ENCODE measurements at regions not wholly inside any gene's neighbourhood (a gene's known extent, or its start where the extent isn't known, plus 50 kb on each side); places are given as distances from the start of the nearest gene placed in this dataset.
"Not testable (repeated sequence)": the region's sequence is repeated elsewhere in the genome, so short reads cannot be mapped to it uniquely, and the experiment has no call there.

DNA sequence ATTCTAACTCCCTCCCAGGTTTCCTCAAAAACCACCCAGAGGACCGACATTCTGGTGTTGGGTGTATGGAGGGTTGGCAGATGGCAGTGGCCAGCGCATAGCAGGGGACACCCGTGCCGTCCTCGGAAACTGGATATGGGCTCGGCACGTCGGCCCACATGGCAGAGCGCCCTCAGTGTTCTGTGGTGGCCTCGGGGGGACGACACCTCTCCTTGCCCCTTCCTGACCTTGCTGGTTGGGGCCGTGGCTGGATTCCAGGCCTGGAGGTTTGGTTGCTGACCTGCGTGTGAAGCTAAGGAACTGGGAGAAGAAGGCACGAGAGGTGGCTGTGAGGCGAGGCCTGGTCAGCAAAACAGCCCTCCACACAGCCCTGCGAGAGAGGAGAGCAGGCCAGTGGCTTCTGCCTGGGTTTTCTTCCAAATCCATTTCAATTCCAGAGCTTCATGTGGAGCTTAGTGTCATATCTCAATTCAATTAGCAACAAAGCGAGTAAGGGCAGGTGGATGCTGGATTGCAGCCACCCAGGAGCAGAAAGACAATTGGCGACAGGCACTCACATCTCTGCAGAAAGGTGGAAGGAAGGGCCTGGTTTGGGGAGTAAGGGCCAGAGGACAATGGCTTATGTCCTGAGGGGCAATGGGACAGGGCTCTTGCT is 478.4 kb downstream of the BRD1 start:
- in situ Hi-C loops (cut with HindIII; ENCODE audit: low sequenced_read_pairs) = no loop called here

GRCh38 chr22:49348631-49349030 is 479.0 kb downstream of the BRD1 start:
- in situ Hi-C loops (cut with HindIII; ENCODE audit: low sequenced_read_pairs) = no loop called here

DNA sequence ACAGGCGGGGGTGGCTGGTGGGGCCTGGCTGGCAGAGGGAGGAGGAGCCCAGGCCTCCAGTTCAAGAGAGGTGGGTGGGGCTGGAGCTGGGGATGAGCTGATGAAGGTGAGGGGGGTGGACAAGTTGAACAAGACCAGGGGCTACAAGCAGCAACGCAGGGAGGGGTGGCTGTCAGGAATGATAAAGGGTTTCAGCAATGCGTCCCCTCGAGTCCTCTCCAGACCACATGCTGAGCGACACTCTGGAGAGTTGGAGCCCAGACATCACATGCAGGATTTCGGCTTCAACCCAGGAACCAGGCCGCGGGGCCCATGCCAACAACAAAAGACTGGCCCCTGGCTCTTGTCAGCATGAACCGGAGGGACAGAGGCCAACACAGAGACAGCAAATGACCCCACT is 480.3 kb downstream of the BRD1 start:
- in situ Hi-C loops (cut with HindIII; ENCODE audit: low sequenced_read_pairs) = no loop called here

DNA sequence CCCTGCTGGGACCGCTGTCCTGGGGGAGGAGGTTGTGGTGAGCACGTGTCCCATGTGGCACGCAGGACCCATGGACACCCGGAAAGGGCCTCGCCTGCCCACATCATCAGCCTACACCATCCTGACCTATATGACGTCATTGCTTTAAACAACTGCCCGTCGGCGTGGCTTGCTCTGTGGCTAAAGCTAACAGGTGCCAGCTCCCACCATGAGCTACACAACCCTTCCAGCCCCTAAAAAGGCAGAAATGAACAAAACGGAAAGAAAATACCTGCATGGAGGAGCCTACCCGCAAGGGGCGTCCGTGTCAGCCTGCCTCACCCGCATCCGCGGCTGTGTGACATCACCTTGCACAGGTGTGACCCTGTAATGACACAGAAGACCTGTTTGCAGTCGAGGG is 481.8 kb downstream of the BRD1 start:
- in situ Hi-C loops (cut with HindIII; ENCODE audit: low sequenced_read_pairs) = no loop called here

GRCh38 chr22:49344656-49345055 is 483.0 kb downstream of the BRD1 start:
- in situ Hi-C loops (cut with HindIII; ENCODE audit: low sequenced_read_pairs) = no loop called here

GRCh38 chr22:49344161-49344560 is 483.5 kb downstream of the BRD1 start:
- in situ Hi-C loops (cut with HindIII; ENCODE audit: low sequenced_read_pairs) = no loop called here

- in situ Hi-C loops (cut with HindIII; ENCODE audit: low sequenced_read_pairs) = no loop called here
Observed at GRCh38 chr22:49340406-49340805, 487.3 kb downstream of the BRD1 start.

DNA sequence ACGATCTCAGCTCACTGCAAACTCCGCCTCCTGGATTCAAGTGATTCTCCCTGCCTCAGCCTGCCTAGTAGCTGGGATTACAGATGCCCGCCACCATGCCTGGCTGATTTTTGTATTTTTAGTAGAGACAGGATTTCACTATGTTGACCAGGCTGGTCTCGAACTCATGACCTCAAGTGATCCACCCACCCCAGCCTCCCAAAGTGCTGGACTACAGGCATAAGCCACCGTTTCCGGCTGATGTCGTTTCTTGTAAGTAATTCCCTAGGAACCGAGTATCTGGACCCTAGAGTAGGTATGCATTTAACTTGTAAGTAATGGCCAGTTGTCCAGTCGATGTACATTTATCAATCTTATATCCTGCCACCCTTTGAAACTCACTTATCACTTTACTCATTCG is 491.2 kb downstream of the BRD1 start:
- in situ Hi-C loops (cut with HindIII; ENCODE audit: low sequenced_read_pairs) = not testable (repeated sequence)

- in situ Hi-C loops (cut with HindIII; ENCODE audit: low sequenced_read_pairs) = no loop called here
Observed at GRCh38 chr22:49334976-49335375, 492.7 kb downstream of the BRD1 start.

DNA sequence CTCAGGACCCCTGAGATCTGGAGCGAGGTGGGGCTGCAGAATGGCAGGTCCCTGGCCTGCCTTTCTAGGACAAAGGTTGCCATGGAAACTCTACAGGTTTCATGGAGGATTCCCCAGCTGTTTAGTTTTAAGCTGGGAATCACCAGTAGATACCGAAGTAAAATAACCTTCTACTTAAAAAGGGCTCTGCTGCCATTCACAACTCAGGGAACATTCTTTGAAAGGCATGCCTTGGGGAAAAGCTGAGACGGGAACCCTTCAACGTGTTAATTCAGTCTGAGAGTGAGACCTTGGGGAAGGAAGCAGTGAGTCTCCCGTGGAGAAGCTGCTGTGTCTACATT is 493.3 kb downstream of the BRD1 start:
- in situ Hi-C loops (cut with HindIII; ENCODE audit: low sequenced_read_pairs) = no loop called here

- in situ Hi-C loops (cut with HindIII; ENCODE audit: low sequenced_read_pairs) = no loop called here
Observed at GRCh38 chr22:49333206-49333605, 494.5 kb downstream of the BRD1 start.

DNA sequence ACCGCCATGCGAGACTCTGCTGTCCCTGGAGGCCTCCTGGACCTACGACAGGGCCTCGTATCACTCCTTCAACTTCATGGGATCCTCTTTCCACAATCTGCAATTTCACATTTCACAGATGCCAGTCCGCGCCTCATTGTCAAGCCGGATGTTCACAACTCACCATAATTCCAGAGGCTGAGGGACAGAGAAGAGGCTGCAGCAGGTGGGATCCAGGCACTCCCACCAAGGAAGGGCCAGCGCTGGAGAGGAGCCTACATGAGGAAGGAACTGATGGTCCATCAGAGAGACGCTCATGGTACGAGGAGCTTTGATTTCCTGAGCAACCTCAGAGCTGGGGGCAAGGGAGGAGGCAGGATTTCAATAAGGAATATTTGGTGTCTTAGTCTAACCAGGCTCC is 495.0 kb downstream of the BRD1 start:
- in situ Hi-C loops (cut with HindIII; ENCODE audit: low sequenced_read_pairs) = no loop called here

DNA sequence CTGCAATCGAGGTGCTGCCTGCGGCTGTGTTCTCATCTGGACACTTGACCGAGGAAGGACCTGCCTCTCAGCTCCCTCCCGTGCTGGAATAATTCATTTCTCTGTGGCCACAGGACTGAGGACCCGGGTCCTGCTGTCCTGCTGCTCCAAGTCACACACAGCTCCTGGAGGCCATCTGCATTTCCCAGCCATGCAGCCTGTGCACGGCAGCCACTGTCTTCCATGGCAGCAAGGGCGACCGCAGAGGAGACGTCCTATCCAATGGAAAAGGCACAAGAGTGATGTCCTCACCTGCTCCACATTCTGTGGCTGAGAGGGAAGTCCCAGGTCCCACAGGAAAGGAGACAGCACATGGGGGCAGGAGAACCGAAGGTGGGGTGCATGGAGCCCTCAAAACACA is 495.8 kb downstream of the BRD1 start:
- in situ Hi-C loops (cut with HindIII; ENCODE audit: low sequenced_read_pairs) = no loop called here

- in situ Hi-C loops (cut with HindIII; ENCODE audit: low sequenced_read_pairs) = no loop called here
Observed at GRCh38 chr22:49331223-49331815, 496.4 kb downstream of the BRD1 start.

DNA sequence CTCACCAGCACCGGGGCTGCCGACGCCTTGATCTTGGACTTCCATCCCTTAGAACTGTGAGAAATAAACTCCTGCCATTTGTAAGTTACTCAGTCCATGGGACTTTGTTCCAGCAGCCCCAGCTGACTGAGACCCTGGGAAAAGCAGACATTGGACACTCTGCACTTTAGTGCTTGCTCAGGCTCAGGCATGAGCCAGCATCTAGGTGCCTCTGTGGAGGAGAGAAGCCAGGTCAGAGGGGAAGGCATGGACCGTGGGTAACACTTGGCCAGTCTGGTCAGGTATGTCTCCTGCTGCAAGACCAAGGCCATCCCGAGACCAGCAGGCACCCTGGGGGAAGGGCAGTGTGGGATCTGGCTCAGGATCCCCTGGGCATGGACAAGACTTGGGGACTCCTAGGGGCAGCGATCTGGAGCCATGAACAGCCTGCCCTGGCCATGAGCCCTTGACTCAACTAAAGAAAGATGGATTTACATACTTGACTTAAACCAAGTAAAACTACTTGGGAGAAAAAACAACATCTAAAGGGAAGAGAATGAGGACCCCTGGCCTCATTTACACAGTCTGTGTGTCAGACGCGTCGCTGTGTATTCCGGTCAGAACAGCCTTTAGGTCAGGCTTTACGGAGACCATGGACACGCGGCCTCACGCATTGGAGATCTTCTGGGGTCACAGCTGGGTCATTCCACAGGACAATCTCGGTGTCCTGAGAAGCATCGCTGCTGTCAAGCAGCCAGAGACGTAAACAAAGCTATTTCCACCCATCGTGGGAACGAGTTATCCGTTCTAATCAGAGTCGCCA is 497.1 kb downstream of the BRD1 start:
- in situ Hi-C loops (cut with HindIII; ENCODE audit: low sequenced_read_pairs) = no loop called here

DNA sequence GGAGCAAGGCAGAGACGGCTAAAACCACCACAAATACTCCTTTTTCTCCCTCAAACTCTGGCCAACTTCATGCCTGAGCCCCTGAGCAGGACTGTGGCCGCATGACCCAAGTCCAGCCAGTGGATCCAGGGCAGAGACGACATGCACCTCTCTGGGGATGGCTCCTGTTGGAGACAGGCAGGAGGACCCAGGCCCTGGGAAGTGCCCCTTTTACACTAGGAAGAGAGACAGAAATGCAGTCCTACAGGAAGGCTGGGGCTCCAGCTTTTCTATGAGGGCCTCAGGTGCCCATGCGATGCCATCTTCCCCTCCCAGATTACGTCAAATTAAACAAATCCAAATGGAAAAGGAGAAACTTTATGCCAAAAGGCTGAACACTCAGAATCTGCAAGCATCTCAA is 498.0 kb downstream of the BRD1 start:
- in situ Hi-C loops (cut with HindIII; ENCODE audit: low sequenced_read_pairs) = no loop called here

DNA sequence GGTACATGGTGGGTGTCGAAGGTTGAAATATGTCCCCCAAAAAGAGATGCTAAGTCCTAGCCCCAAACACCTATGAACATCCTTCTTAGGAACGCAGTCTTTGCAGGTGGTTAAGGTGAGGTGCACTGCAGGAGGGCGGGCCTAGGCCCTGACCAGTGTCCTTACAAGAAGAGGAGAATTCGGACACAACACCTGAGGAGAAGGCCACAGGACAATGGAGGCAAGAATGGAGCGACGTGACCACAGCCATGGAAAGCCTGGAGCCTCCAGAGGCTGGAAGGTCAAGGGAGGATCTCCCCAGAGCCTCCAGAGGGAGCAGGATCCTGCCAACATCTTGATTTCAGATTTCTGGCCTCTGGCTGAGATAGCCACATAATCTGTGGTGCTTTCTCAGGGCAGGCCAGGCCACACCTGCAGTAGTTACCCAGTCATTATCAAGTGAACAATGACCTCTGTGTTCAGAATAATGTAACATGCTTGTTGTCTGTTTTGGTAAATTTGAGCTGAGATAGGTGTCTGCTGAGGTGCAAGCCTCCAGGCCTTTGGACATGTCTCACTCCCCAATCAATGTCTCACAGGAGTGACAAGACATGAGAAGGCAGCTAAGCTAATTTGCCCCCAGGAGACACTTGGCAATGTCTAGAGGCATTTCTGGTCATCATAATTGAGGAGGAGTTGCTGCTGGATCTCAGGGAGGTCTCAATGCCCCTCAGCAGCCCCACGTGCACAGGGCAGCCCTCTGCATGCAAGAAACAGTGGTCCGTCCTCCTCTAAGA is 498.9 kb downstream of the BRD1 start:
- in situ Hi-C loops (cut with HindIII; ENCODE audit: low sequenced_read_pairs) = no loop called here

- in situ Hi-C loops (cut with HindIII; ENCODE audit: low sequenced_read_pairs) = no loop called here
Observed at GRCh38 chr22:49328118-49328475, 499.6 kb downstream of the BRD1 start.

- in situ Hi-C loops (cut with HindIII; ENCODE audit: low sequenced_read_pairs) = no loop called here
Observed at GRCh38 chr22:49327411-49328117, 500.1 kb downstream of the BRD1 start.

DNA sequence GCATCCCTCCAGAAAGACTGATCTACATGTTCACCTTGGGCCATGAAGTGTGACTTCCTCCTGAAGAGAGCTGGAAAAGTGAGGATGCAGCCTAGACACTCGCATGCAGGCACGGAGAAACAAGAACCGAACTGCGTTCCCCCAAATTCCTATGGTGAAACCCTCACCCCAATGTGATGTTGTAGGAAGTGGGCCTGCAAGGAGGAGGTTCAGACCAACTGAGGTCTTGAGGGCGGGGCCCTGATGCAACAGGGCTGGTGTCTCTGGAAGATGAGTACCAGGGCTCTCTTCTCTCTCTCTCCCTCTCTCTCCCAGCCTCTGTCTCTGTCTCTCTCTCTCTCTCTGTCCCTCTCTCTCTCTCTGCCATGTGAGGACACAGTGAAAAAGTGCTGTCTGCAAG is 501.1 kb downstream of the BRD1 start:
- in situ Hi-C loops (cut with HindIII; ENCODE audit: low sequenced_read_pairs) = no loop called here

Data from DLD1 (cell line).